GM12874 (cell line): ENCODE measurements at regions not wholly inside any gene's neighbourhood (a gene's known extent, or its start where the extent isn't known, plus 50 kb on each side); places are given as distances from the start of the nearest gene placed in this dataset.

ENCODE experiments used
- CTCF ChIP-seq: IDR thresholded peaks from 2 replicates; pipeline ENCODE4 v1.5.1; 2011; ENCODE audit warnings: low read depth, mild to moderate bottlenecking, control low read depth, low read length, moderate library complexity; ENCODE audit not compliant: insufficient read depth

DNA sequence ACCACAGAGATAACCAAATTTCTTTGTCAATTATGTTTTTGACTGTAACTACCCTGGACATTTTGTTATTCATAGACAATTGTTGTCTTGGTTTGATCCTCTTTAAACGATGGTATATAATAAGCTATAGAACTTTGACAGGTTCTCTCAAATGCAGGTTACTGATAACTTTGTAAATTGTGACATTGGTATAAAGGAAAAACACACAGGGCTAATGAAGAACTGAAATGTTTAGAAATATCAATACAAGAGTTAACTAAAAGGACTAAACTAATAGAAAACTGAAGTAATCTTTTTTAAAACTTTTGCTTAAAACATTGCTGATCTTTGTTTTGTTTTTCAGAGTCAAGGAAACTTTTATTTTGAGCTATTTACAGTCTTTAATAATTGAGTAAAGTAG, 124.8 kb downstream of the TPBG start:
- no peak for TF ChIP-seq CTCF

GRCh38 chr6:82492134-82492533, 128.5 kb downstream of the TPBG start:
- no peak for TF ChIP-seq CTCF

DNA sequence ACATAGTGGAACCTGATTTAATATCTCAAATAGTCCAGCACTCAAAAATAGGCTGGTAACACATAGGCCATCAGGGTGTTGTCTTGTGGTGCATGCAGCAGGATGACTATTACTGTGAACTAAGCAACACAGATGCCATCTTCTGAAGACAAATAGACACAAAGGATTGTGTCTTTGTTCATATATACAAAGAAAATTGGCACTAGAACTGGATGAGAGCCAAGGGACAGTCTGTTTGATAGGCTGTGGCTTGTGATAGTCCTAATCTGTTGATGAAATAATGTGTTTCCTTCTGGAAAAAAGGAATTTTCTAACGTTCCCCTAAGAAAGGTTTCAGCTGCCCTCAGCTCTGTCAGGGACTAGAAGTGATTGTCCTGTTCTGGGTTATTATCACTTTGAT, 129.8 kb downstream of the TPBG start:
- TF ChIP-seq CTCF = no peak

GRCh38 chr6:82494367-82494766, 130.8 kb downstream of the TPBG start:
- no peak for TF ChIP-seq CTCF

GRCh38 chr6:82506526-82506925, 142.9 kb downstream of the TPBG start:
- no peak for TF ChIP-seq CTCF

DNA sequence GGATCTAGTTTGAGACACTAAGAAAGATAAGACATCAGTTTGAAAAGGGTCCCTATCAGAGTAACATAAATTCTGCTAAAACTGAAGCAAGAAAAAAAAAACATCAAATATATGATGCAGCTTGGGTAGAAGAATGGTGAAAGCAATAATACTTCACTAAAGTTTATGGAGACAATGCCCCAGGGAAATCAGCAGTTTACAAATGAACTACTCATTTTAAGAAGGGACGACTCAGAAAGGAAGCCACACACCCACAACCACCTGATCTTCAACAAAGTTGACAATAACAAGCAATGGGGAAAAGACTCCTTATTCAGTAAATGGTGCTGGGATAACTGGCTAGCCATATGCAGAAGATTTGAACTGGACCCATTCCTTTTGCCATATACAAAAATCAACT, 143.5 kb downstream of the TPBG start:
- TF ChIP-seq CTCF = no peak

- TF ChIP-seq CTCF = no peak
Measured at GRCh38 chr6:82511546-82511945, 147.9 kb downstream of the TPBG start.

DNA sequence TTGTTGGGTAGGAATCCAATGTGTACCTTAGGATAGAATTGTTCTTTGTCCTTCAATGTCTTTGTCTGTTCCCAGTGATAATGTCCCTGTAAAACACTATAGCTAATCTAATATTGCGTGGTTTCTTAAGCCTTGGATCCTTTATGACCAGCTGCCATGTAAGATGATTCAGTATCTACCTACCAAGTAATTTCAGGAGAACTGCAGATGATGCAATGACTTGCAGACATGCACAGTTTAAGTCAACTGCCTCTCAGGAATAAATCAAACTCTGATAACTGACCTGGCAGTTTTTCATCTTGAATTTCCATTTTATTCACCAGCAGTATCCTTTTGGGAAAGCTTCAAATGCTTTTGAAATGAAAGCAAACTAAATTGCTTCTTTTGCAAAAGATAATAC, 157.8 kb downstream of the TPBG start:
- no peak for TF ChIP-seq CTCF
